NCI-H524 (cell line): ENCODE measurements at regions not wholly inside any gene's neighbourhood (a gene's known extent, or its start where the extent isn't known, plus 50 kb on each side); places are given as distances from the start of the nearest gene placed in this dataset.

Experiments used
- DNase-seq, 2 experiments: peaks; one replicate each; lab custom pipeline; 2025; lab: John Stamatoyannopoulos, UW

DNA sequence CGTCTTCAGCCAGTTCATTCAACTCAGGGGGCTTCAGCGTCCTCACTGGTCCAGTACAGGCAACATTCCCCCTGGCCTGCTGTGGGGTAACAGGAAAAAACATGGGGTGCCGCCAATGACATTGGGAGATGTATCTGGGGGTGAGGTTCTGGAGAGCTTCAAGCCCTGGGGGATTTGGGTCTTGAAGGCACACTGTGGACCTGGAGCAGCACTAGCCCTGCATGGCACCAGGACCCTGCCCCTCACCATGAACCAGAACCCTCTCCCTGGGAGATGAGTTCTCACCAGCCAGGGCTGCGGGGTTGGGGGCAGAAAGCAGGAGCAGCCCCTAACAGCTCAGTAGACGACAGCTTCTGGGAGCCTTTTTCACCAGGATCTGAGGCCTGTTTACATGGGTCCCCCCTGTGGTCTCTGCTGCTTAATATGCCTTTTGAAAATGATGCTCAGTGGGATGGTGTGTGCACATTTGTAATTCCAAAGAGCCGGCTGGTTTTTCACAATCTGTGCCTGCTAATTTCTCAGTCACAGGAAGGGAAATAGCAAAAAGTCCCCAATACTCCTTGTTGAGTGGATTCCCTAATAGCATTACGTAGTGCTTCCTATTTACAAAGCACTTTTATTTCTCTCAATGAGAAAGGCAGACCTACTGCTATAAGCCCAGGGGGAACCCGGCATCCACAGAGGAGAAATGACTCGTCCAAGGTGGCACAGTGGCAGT, 509.5 kb downstream of the RPS24 start:
- no peak for DNase-seq

- DNase-seq = no peak
Observed at GRCh38 chr10:78543749-78544362, 510.2 kb downstream of the RPS24 start.

DNA sequence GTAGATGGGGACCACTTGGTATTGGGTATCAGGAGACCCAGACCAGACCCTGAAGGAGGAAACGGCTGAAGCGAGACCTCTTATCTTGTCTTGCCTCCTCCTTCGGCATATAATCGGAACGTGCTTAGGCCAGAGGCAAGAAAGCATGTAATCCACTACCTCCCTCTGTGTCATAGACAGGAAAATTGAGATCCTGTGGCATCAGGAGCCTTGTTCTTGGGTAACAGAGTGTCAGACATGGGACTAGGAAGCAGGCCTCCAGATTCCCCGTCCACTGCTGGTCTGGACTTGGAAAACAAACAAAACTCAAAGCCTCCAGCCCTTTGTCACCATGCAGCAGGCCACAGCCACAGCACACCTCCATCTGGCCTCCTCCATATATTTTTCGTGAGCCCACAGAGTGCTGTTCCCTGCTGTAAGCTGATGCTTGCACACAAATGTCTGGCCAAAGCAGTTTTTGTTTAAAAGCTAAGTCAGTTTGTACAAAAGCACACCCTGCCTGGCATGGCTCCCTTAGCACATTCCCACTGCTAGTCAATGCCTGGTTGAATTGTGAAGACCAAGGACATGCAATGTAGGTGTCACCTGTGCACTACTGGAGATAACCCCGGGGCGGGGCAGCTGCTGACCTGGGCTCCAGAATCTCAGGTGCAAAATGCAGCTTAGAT, 510.9 kb downstream of the RPS24 start:
- no peak for DNase-seq

DNA sequence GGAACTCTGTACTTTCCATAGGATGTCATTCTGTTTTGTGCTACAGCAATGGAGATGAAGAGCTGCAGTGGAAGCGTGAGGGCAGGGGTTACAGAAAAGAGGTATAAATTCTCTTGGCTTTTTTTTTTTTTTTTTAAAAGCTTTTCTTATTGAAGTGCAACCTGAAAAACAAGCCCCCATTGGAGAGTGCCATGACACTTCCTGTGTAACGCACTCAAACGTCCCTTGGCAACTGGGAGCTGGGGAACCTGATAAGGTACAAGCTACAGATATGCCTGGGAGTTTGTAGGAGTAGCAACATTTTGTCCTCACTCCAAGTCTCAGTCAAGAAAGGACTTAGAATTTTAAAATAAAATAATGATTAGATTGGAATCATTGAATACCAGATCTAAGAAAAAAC, 512.1 kb downstream of the RPS24 start:
- DNase-seq = no peak

GRCh38 chr10:78547397-78547796, 513.7 kb downstream of the RPS24 start:
- no peak for DNase-seq

DNA sequence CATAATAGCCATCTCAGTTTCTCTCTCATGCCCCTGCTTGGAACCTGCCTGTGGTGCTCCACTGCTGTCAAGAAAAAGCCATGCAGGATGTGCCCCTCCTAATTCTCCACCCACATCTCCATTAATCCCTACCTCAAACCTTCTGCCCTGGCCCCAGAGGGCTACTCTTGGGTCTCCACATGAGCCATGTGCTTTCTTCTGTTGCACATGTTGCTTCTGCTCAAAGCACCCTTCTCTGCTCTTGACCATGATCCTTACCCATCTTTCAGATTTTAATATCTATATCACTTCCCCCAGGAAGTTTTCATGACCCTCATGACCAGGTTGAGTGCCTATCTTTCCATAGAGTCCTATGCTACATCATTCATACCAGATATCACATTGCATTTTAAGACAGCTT, 514.2 kb downstream of the RPS24 start:
- DNase-seq = no peak

DNA sequence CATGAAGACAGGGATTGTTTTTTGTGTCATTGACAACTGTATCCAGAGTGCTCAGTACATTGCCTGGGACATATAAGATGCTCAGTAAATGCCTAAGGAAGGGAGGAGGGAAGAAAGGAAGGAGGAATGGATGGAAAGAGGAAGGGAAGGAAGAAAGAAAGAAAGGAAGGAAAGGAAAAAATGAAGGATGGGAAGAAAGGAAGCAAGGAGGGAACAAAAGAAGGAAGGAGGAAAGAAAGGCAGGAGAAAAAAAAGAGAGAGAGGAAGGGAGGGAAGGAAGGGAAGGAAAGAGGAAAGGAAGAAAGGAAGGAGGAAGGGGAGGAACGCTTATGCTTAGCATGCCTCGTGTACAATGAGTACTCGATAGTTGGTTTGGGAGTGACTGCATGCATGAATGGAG, 514.7 kb downstream of the RPS24 start:
- DNase-seq = no peak

DNA sequence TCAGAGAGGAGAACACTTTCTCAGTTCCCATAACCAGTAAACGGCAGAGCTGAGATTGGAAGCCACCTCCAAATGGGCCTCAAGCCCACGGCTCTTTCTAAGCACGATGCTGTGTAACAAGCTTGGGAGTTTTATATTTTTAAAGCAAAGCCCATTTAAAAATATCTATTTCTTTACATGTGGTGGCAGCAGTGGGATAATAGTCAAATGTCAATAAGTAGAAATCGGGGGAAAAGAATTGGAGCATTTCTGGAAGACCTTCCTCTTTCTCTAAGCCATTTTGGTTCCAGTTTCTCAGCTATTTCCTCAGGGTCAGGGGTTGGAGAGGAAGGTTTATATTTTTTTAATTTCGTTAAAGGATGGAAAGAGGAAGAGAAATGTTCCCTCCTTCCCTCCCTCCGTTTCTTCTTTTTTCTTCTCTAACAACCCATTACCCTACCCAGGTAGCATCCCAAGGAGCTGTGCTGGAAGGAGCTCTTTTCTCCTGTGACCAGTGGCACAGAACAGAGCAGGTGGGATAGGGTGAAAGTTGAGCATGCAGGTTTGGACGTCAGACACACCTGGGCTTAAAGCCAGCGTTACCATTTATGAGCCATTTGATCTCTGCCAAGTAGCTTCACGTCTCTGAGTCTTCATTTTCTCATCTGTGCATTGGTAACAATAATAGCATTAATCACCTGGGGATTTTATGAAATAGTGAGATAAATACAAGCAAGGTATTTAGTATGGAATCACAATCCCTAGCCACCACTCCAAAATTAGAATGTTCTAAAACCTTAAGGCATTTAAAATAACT, 515.7 kb downstream of the RPS24 start:
- DNase-seq = no peak

DNA sequence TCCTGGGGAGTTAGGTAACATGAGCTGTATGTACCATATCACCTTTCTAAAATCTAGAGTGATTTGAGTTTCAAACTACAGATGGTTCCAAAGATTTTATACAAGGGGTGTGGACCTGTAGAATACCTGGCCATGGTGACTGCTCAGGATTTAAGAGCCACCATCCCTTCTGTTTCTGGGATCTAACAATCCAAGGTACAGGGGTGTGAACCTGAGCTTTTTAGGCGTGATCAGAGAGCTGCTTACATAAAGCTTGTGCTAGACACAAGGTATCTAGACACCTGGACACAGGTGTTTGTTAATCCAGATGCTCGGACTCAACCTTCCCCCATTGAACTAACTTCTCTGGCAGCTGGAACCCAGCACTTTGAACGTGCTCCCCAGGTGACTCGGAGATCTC, 516.4 kb downstream of the RPS24 start:
- no peak for DNase-seq

- no peak for DNase-seq
Observed at GRCh38 chr10:78550716-78551115, 517.1 kb downstream of the RPS24 start.

GRCh38 chr10:78551184-78552005, 517.4 kb upstream of the ZMIZ1 start:
- no peak for DNase-seq

DNA sequence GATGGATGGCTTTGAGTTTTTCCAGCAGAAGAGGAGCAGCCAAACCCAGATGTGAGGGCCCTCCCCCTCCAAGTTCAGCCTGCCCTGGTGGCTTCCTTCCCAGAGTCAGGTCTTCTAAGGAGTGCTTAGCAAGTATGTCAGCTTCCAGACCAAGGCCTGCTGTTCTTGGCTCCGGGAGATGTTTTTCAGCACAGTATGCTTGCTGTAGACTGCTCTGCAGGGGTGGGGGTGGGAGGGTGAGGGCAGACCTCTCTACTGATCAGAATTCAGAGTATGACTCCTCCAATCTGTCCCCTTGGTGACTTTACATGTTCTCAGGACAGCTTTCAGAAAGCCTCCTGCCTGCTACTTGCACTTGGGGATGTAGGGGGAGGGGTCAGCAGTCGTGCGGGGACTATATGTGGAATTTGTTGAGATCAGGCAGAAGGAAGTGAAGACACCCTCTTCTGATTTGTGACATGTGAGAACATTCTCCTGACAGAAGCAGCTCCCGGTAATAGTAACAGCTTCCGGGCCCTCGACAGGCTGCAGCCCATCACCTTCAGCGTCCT, 516.4 kb upstream of the ZMIZ1 start:
- no peak for DNase-seq

DNA sequence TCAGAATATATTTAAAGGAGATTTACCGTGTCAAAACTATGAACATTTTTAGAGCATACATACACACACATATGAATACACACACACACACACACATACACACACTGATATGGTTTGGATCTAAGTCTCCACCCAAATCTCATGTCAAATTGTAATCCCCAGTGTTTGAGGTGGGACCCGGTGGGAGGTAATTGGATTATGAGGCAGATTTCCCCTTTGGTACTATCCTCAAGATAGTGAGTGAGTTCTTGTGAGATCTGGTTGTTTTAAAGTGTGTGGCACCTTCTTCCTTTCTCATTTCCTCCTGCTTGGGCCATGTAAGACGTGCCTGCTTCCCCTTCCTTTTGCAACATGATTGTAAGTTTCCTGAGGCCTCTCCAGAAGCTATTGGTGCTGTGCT, 515.0 kb upstream of the ZMIZ1 start:
- DNase-seq = no peak

DNA sequence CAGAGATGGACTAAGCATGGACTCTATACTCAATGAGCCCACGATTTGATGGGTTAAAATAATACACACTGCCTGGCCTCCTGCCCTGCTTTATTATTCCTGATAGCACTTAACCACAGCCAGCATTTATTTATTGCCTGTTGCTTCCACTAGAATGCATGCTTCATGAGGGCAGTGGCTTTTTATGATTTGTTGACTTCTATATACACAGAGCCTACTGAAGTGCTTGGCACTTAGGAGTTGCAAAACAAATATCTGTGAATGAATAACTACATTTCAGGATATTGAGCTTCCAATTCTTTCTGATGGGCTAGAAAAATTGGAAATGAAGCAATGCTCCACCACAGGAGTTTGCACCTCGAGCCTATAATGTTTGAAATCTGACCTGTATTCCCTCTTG, 513.6 kb upstream of the ZMIZ1 start:
- no peak for DNase-seq

DNA sequence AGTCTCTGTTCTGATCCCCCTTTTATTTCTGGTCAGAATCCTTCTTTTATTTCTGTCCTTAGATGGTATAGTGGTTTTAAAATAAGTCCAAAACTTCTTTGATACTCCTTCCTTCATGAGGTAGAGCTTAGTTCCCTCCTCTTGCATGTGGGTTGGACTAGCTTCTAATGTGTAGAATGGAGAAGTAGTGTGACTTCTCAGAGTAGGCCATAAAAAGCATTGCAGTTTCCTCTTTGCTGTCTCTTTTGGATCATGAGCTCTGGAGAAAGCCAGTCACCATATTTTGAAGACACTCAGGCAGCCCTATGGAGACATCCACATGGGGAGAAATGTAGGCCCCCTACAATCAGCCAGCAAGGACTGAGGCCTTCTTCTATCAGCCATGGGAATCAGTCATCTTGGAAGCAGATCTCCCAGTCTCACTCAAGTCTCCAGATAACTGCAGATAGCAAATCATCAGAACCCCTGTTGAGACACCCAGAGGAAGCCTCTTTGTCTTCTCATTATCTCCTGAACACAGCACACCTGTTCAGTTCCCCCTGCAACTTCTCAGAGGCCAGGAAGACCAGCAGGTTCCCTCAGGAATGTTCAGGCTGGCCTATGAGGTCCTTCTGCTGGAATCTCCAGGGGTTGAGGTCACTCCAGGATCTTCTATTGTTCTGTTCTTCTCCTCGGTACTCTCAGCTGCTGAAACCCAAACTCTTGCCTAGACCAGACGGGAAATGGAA, 511.9 kb upstream of the ZMIZ1 start:
- no peak for DNase-seq

GRCh38 chr10:78557433-78557925, 511.3 kb upstream of the ZMIZ1 start:
- no peak for DNase-seq

- DNase-seq = no peak
Observed at GRCh38 chr10:78559661-78560340, 509.0 kb upstream of the ZMIZ1 start.

DNA sequence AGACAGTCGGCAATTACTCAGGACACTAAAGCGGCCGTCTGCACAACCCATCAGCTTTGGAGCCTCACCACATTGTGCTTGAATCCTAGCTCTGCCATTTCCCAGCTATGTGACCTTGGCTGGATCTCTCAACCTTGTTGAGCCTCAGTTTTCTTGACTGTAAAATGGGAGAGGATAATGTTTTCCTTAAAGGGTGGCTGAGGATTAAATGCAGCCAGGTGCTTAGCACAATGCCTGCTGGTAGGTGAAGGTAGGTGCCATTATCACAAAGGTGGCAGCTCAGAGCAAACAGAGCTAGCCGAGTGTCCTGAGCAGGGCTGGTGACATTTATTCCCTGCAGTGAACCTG, 508.5 kb upstream of the ZMIZ1 start:
- DNase-seq = no peak

DNA sequence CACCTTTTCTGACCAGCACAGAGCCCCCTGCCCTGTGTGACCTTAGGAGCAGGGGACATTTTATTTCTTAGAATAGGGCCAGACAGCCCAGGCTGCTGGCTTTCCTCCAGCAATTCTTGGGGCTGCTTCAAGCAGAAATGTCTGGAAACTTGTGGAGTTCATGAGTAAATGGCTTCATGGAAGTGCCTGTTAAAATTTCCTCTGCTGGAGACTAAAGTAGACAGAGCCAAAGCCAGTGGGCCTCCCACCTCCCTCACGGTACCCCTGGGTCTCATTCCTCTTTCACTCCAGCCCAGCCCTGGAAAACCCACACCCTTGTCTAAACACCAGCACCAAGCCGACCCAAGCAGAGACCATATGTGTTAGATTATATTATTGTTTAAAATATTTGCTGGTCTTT, 505.5 kb upstream of the ZMIZ1 start:
- DNase-seq = no peak

GRCh38 chr10:78565841-78566240, 502.9 kb upstream of the ZMIZ1 start:
- DNase-seq = peak in 1 of 2 experiments; percentile 9
